ENCODE measurements at regions not wholly inside any gene's neighbourhood (a gene's known extent, or its start where the extent isn't known, plus 50 kb on each side); places are given as distances from the start of the nearest gene placed in this dataset.
A peak's percentile ranks its signal among the peaks of the same experiment; 100 is the strongest.

DNA sequence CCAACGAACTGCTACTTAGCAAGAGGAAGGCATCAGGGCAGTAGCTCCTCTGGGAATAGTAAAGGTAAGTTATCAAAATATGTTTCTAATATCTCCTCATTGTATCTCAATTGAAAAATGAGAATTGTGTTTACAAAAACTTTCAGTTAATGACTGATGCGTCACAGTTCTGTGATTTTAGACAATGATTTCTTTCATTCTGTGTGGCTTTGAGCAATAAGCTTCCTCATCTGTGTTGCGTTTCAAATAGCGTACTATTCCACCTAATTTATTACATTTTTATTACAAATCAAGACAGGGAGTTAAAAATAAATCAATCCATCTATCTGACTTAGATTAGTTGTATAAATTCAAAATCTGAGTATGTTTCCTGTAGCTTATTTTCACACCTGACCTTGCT is 145.0 kb downstream of the CAAP1 start:
- no peak overlapping the region for H2AFZ ChIP-seq (ENCODE audit: low read depth, low read length)
- no peaks in the 10 kb centered on the region for H3K9me3 ChIP-seq (ENCODE audit: insufficient read depth, low read depth, low read length)
- no peak overlapping the region for H3K9ac ChIP-seq (ENCODE audit: low read length)
- H3K4me2 ChIP-seq (ENCODE audit: low read length), result no peak overlapping the region
- DNase-seq (ENCODE audit: low read depth) (no peak), FAIRE-seq (no peak)
- peaks cover 4% of the 10 kb centered on the region for H3K4me1 ChIP-seq (ENCODE audit: insufficient read depth, low read length)
- H3K27ac ChIP-seq (ENCODE audit: low read depth, low read length), result no peak overlapping the region
- H4K20me1 ChIP-seq (ENCODE audit: insufficient read depth, low read length), result no peaks in the 10 kb centered on the region
- no peak overlapping the region for H3K4me3 Mint-ChIP-seq (ENCODE audit: unreplicated experiment)
- no peaks in the 10 kb centered on the region for H3K36me3 ChIP-seq (ENCODE audit: insufficient read depth, low read length)
- no peak overlapping the region for H3K4me3 ChIP-seq (ENCODE audit: insufficient read depth, low read depth, low read length)
- H3K4me1 Mint-ChIP-seq (ENCODE audit: low read depth, unreplicated experiment), result peaks cover 8% of the 10 kb centered on the region
- no peaks in the 10 kb centered on the region for H3K36me3 Mint-ChIP-seq (ENCODE audit: low read depth, unreplicated experiment)
- H3K27ac Mint-ChIP-seq (ENCODE audit: unreplicated experiment), result no peak overlapping the region
- H3K27me3 ChIP-seq (ENCODE audit: insufficient read depth, low read length), result no peaks in the 10 kb centered on the region
- no peak for TF ChIP-seq EZH2 (IDR thresholded peaks at IDR 0.05; ENCODE audit: insufficient read depth, low read length)
- TF ChIP-seq, protein P1, sequence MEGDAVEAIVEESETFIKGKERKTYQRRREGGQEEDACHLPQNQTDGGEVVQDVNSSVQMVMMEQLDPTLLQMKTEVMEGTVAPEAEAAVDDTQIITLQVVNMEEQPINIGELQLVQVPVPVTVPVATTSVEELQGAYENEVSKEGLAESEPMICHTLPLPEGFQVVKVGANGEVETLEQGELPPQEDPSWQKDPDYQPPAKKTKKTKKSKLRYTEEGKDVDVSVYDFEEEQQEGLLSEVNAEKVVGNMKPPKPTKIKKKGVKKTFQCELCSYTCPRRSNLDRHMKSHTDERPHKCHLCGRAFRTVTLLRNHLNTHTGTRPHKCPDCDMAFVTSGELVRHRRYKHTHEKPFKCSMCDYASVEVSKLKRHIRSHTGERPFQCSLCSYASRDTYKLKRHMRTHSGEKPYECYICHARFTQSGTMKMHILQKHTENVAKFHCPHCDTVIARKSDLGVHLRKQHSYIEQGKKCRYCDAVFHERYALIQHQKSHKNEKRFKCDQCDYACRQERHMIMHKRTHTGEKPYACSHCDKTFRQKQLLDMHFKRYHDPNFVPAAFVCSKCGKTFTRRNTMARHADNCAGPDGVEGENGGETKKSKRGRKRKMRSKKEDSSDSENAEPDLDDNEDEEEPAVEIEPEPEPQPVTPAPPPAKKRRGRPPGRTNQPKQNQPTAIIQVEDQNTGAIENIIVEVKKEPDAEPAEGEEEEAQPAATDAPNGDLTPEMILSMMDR (IDR thresholded peaks at IDR 0.05; ENCODE audit: insufficient read depth, low read depth, low read length), result no peak
- no peaks in the 10 kb centered on the region for H3K79me2 ChIP-seq (ENCODE audit: insufficient read depth, low read length)
- no peaks in the 10 kb centered on the region for H3K27me3 Mint-ChIP-seq (ENCODE audit: low read depth, unreplicated experiment)
- peaks cover 4% of the 10 kb centered on the region for H3K9me3 Mint-ChIP-seq (ENCODE audit: unreplicated experiment)

DNA sequence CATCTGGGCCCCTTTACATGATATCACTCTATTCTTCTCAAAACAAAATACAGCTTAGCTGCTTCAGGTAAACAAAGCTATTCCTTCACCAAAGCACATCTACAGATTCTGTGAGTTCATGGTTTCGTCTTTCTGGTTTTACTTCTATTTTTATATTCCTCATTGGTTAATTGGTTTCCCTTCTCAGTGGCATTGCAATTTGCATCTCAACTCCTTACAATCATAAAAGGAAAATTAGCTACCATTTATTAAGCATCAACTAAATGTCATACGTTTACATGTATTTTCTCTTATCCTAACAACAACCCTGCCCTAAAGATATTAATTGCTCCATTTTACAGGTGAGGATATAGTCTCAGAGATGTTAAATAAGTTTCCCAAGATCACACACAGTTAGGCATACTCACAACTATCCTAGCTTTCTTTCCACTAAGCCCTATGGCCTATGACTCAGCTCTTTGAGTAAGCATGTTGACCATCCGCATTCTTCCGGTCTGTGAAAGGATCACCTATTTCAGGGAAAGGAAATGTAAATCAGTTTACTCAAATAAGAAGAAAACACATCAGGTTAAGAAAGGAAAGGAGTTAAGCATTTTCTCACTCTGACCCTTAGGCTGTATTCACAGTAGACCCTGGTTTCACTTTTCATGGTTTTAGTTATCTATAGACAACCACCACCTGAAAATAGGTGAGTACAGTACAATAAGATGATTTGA is 146.1 kb downstream of the CAAP1 start:
- no peak overlapping the region for H3K4me3 ChIP-seq (ENCODE audit: insufficient read depth, low read depth, low read length)
- H3K36me3 Mint-ChIP-seq (ENCODE audit: low read depth, unreplicated experiment), result no peaks in the 10 kb centered on the region
- H2AFZ ChIP-seq (ENCODE audit: low read depth, low read length), result no peak overlapping the region
- FAIRE-seq (peak; percentile 34), DNase-seq (ENCODE audit: low read depth) (peak; percentile 14)
- no peaks in the 10 kb centered on the region for H3K9me3 Mint-ChIP-seq (ENCODE audit: unreplicated experiment)
- H3K4me1 Mint-ChIP-seq (ENCODE audit: low read depth, unreplicated experiment), result peaks cover 8% of the 10 kb centered on the region
- no peaks in the 10 kb centered on the region for H4K20me1 ChIP-seq (ENCODE audit: insufficient read depth, low read length)
- peaks cover 4% of the 10 kb centered on the region for H3K4me1 ChIP-seq (ENCODE audit: insufficient read depth, low read length)
- H3K79me2 ChIP-seq (ENCODE audit: insufficient read depth, low read length), result no peaks in the 10 kb centered on the region
- no peaks in the 10 kb centered on the region for H3K27me3 Mint-ChIP-seq (ENCODE audit: low read depth, unreplicated experiment)
- no peaks in the 10 kb centered on the region for H3K36me3 ChIP-seq (ENCODE audit: insufficient read depth, low read length)
- peak overlapping the region; percentile 24 for H3K4me2 ChIP-seq (ENCODE audit: low read length)
- no peak overlapping the region for H3K4me3 Mint-ChIP-seq (ENCODE audit: unreplicated experiment)
- no peaks in the 10 kb centered on the region for H3K27me3 ChIP-seq (ENCODE audit: insufficient read depth, low read length)
- peak overlapping the region; percentile 1 for H3K27ac Mint-ChIP-seq (ENCODE audit: unreplicated experiment)
- TF ChIP-seq, protein P1 (IDR thresholded peaks at IDR 0.05; ENCODE audit: insufficient read depth, low read depth, low read length), result no peak
- TF ChIP-seq EZH2 (IDR thresholded peaks at IDR 0.05; ENCODE audit: insufficient read depth, low read length), result no peak
- no peak overlapping the region for H3K9ac ChIP-seq (ENCODE audit: low read length)
- no peaks in the 10 kb centered on the region for H3K9me3 ChIP-seq (ENCODE audit: insufficient read depth, low read depth, low read length)
- no peak overlapping the region for H3K27ac ChIP-seq (ENCODE audit: low read depth, low read length)

DNA sequence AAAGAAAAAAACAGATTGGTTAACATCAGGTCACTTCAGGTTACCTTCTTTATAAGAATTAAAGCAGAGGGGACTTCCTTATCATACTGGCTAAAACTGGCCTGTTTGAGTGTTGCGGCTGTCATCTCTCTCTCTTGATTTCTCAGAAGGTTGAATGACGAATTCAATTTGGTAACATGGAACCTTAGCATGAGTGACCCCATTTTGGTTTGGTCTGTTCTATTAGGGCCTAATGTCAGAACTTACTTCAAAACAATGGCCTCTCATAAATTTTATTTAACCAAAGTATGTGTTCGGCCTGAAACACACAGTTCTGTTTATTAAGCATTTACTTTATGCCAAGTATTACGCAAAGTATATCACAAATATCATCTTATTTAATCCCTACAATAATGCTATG is 147.5 kb downstream of the CAAP1 start:
- no peak for DNase-seq (ENCODE audit: low read depth)
- FAIRE-seq, result no peak
- Mint-ChIP-seq H3K9me3 (ENCODE audit: unreplicated experiment) (no peaks in the 10 kb centered on the region), H3K4me3 (ENCODE audit: unreplicated experiment) (no peak overlapping the region), H3K36me3 (ENCODE audit: low read depth, unreplicated experiment) (no peaks in the 10 kb centered on the region), H3K27ac (ENCODE audit: unreplicated experiment) (no peak overlapping the region), H3K4me1 (ENCODE audit: low read depth, unreplicated experiment) (peaks cover 8% of the 10 kb centered on the region), H3K27me3 (ENCODE audit: low read depth, unreplicated experiment) (no peaks in the 10 kb centered on the region)
- Histone ChIP-seq H3K4me2 (ENCODE audit: low read length) (no peak overlapping the region), H3K27ac (ENCODE audit: low read depth, low read length) (no peak overlapping the region), H2AFZ (ENCODE audit: low read depth, low read length) (no peak overlapping the region), H3K36me3 (ENCODE audit: insufficient read depth, low read length) (no peaks in the 10 kb centered on the region), H3K79me2 (ENCODE audit: insufficient read depth, low read length) (no peaks in the 10 kb centered on the region), H3K4me3 (ENCODE audit: insufficient read depth, low read depth, low read length) (no peak overlapping the region), H3K9ac (ENCODE audit: low read length) (no peak overlapping the region), H3K9me3 (ENCODE audit: insufficient read depth, low read depth, low read length) (no peaks in the 10 kb centered on the region), H3K27me3 (ENCODE audit: insufficient read depth, low read length) (no peaks in the 10 kb centered on the region), H3K4me1 (ENCODE audit: insufficient read depth, low read length) (peaks cover 4% of the 10 kb centered on the region), H4K20me1 (ENCODE audit: insufficient read depth, low read length) (no peaks in the 10 kb centered on the region)
- TF ChIP-seq, protein P1 (IDR thresholded peaks at IDR 0.05; ENCODE audit: insufficient read depth, low read depth, low read length), result no peak
- no peak for TF ChIP-seq EZH2 (IDR thresholded peaks at IDR 0.05; ENCODE audit: insufficient read depth, low read length)
